Endothelial cell of umbilical vein (primary cell): ENCODE measurements at regions not wholly inside any gene's neighbourhood (a gene's known extent, or its start where the extent isn't known, plus 50 kb on each side); places are given as distances from the start of the nearest gene placed in this dataset.
"Not testable (repeated sequence)": the region's sequence is repeated elsewhere in the genome, so short reads cannot be mapped to it uniquely, and the experiment has no call there.

Experiments used
- CTCF ChIP-seq, 2 donors: IDR thresholded peaks; 1 replicate in 1 of 2; 2 replicates in 1 of 2; pipeline ENCODE4 v1.5.1; 2011; ENCODE audit warnings: low read length in 2 of 2, mild to moderate bottlenecking in 2 of 2, moderate library complexity in 2 of 2, control low read depth in 1 of 2, inconsistent platforms in 1 of 2, low read depth in 1 of 2; ENCODE audit not compliant: insufficient read depth in 1 of 2; ENCODE audit errors: extremely low read depth in 1 of 2
- EZH2 ChIP-seq: IDR thresholded peaks from 2 replicates; pipeline ENCODE4 v1.6.1; 2012; ENCODE audit warnings: borderline replicate concordance, low read depth, mild to moderate bottlenecking, moderate library complexity, low read length, inconsistent platforms; ENCODE audit not compliant: severe bottlenecking
- GATA2 ChIP-seq: IDR thresholded peaks from 2 replicates; pipeline ENCODE4 v1.7.0; 2011; ENCODE audit warnings: low read depth, mild to moderate bottlenecking, moderate library complexity, mixed read lengths, low read length; ENCODE audit not compliant: insufficient read length, insufficient read depth
- JUN ChIP-seq: IDR thresholded peaks from 2 replicates; pipeline ENCODE4 v1.6.1; 2011; ENCODE audit warnings: borderline replicate concordance, low read depth; ENCODE audit not compliant: insufficient read length, insufficient read depth
- MAX ChIP-seq: IDR thresholded peaks from 2 replicates; pipeline ENCODE4 v1.6.1; 2011; ENCODE audit not compliant: insufficient read depth, insufficient read length
- POLR2A ChIP-seq: IDR thresholded peaks from 2 replicates; pipeline ENCODE4 v1.6.1; 2012; ENCODE audit warnings: low read depth, mild to moderate bottlenecking, control low read depth, low read length
- POLR2AphosphoS5 ChIP-seq: IDR thresholded peaks from 2 replicates; pipeline ENCODE4 v1.6.1; 2012; ENCODE audit warnings: low read depth, mild to moderate bottlenecking, control low read depth, low read length, moderate library complexity; ENCODE audit not compliant: insufficient read depth

- not testable (repeated sequence) for TF ChIP-seq POLR2A; CTCF (IDR thresholded peaks at IDR 0.05; ENCODE audit: extremely low read depth in 1 of 2, insufficient read depth in 1 of 2, low read depth in 1 of 2, low read length in 2 of 2); EZH2; MAX; POLR2AphosphoS5; JUN; GATA2
Observed at GRCh38 chr12:58677833-58678232, 242.5 kb downstream of the LRIG3 start.
